ENCODE measurements at regions not wholly inside any gene's neighbourhood (a gene's known extent, or its start where the extent isn't known, plus 50 kb on each side); places are given as distances from the start of the nearest gene placed in this dataset.

- Histone ChIP-seq H3K4me3 (no peak overlapping the region), H3K4me1 (no peaks in the 10 kb centered on the region), H3K9me3 (no peaks in the 10 kb centered on the region), H3K27me3 (no peaks in the 10 kb centered on the region), H3K36me3 (replicated peaks in 1 of 2; ENCODE audit: insufficient read depth in 1 of 2, low read depth in 2 of 2) (no peaks in the 10 kb centered on the region), H3K27ac (no peak overlapping the region)
- 97 to 98% methylated on average over 4 to 5 of the region's 5 CpGs for WGBS, 2 donors
- TF ChIP-seq, protein P1, sequence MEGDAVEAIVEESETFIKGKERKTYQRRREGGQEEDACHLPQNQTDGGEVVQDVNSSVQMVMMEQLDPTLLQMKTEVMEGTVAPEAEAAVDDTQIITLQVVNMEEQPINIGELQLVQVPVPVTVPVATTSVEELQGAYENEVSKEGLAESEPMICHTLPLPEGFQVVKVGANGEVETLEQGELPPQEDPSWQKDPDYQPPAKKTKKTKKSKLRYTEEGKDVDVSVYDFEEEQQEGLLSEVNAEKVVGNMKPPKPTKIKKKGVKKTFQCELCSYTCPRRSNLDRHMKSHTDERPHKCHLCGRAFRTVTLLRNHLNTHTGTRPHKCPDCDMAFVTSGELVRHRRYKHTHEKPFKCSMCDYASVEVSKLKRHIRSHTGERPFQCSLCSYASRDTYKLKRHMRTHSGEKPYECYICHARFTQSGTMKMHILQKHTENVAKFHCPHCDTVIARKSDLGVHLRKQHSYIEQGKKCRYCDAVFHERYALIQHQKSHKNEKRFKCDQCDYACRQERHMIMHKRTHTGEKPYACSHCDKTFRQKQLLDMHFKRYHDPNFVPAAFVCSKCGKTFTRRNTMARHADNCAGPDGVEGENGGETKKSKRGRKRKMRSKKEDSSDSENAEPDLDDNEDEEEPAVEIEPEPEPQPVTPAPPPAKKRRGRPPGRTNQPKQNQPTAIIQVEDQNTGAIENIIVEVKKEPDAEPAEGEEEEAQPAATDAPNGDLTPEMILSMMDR (IDR thresholded peaks at IDR 0.05), result no peak
- TF ChIP-seq POLR2A (IDR thresholded peaks at IDR 0.05), result no peak
- intact Hi-C loops (cut with DNase I), result no loop called here
- no peak for DNase-seq
- no peak for ATAC-seq
Observed at GRCh38 chr15:69659454-69660050, 206.9 kb downstream of the RPLP1 start.

DNA sequence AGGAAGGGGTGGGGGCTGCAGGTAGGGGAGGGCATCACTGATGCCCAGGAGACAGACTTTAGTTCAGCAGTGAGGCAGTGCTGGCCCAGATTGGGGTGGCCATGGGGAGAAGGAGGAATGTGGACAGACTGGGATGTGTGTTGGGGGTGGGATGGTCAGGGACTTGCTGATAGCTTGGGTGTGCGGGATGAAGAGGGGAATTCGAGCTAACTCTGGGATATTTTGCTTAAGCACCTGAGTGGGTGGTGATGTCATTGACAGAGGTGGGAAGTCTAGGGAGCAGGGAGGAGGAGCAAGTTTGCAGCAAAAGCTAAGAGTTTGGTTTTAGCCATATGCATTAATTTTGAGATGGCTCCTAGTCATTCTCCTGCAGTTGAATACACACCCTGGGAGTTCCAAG is 207.5 kb downstream of the RPLP1 start:
- no peaks in the 10 kb centered on the region for H3K27me3 ChIP-seq
- 91 to 97% methylated on average over 2 of the region's 2 CpGs for WGBS, 2 donors
- no peaks in the 10 kb centered on the region for H3K9me3 ChIP-seq
- H3K36me3 ChIP-seq (replicated peaks in 1 of 2; ENCODE audit: insufficient read depth in 1 of 2, low read depth in 2 of 2), result no peaks in the 10 kb centered on the region
- intact Hi-C loops (cut with DNase I), result no loop called here
- DNase-seq (no peak), ATAC-seq (no peak)
- no peaks in the 10 kb centered on the region for H3K4me1 ChIP-seq
- no peak overlapping the region for H3K4me3 ChIP-seq
- H3K27ac ChIP-seq, result no peak overlapping the region
- no peak for TF ChIP-seq POLR2A (IDR thresholded peaks at IDR 0.05)

DNA sequence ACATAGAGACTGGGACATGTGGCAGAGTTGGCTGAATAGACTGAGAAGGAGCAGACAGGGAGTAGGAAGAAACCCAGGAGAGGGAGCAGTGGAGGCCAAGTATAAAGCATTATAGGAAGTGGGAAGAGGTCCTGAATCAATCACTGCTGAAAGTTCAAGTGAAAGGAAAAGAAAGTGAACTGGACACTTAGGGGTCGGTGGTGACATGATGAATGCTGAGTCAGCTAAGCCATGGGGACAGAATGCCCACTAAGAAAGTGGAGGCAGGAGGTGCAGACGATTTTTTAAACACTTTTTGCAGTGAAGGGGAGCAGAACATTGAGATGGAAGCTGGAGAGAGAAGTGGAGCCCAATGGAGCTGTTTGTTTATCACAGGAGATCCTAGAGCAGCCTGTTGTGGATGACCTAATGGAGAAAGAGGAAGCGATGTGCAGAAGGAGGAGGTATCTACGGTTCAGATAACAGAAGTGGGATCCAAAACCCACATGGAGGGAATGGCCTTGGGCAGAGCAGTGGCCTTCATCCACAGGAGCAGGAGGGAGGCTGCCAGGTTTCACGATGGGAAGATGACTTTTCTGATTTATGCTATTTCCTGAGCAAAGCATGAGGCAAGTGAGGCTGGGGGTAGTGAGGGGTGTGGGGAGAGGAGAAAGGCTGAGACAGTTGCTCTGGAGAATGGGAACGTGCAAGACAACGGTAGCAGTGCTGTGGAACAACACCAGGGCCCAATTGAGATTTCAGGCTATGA is 208.2 kb downstream of the RPLP1 start:
- Histone ChIP-seq H3K36me3 (replicated peaks in 1 of 2; ENCODE audit: insufficient read depth in 1 of 2, low read depth in 2 of 2) (no peaks in the 10 kb centered on the region), H3K27ac (no peak overlapping the region), H3K27me3 (no peaks in the 10 kb centered on the region), H3K9me3 (no peaks in the 10 kb centered on the region), H3K4me1 (no peaks in the 10 kb centered on the region), H3K4me3 (no peak overlapping the region)
- TF ChIP-seq, protein P1 (IDR thresholded peaks at IDR 0.05), result no peak
- WGBS, 2 donors, result 67 to 72% methylated on average over 7 of the region's 7 CpGs
- intact Hi-C loops (cut with DNase I), result no loop called here
- DNase-seq, result peak in 1 of 4 donors; percentile 11
- ATAC-seq, result no peak

GRCh38 chr15:69661446-69661845 is 208.8 kb downstream of the RPLP1 start:
- ATAC-seq (no peak), DNase-seq (no peak)
- Histone ChIP-seq H3K27me3 (no peaks in the 10 kb centered on the region), H3K4me1 (no peaks in the 10 kb centered on the region), H3K27ac (no peak overlapping the region), H3K9me3 (no peaks in the 10 kb centered on the region), H3K36me3 (replicated peaks in 1 of 2; ENCODE audit: insufficient read depth in 1 of 2, low read depth in 2 of 2) (no peaks in the 10 kb centered on the region), H3K4me3 (no peak overlapping the region)
- no peak for TF ChIP-seq POLR2A (IDR thresholded peaks at IDR 0.05)
- TF ChIP-seq, protein P1 (IDR thresholded peaks at IDR 0.05), result no peak
- WGBS, 2 donors, result 84 to 90% methylated on average over 6 of the region's 6 CpGs
- intact Hi-C loops (cut with DNase I), result no loop called here

- H3K27ac ChIP-seq, result no peak overlapping the region
- TF ChIP-seq, protein P1 (IDR thresholded peaks at IDR 0.05), result no peak
- no peak for TF ChIP-seq POLR2A (IDR thresholded peaks at IDR 0.05)
- H3K9me3 ChIP-seq, result no peaks in the 10 kb centered on the region
- no peaks in the 10 kb centered on the region for H3K27me3 ChIP-seq
- no peaks in the 10 kb centered on the region for H3K36me3 ChIP-seq (replicated peaks in 1 of 2; ENCODE audit: insufficient read depth in 1 of 2, low read depth in 2 of 2)
- H3K4me1 ChIP-seq, result no peaks in the 10 kb centered on the region
- no peak overlapping the region for H3K4me3 ChIP-seq
- ATAC-seq, result no peak
- intact Hi-C loops (cut with DNase I), result no loop called here
- 77 to 82% methylated on average over 7 to 9 of the region's 9 CpGs for WGBS, 2 donors
- no peak for DNase-seq
Observed at GRCh38 chr15:69661871-69662644, 209.4 kb downstream of the RPLP1 start.
